ENCODE measurements at regions not wholly inside any gene's neighbourhood (a gene's known extent, or its start where the extent isn't known, plus 50 kb on each side); places are given as distances from the start of the nearest gene placed in this dataset.

DNA sequence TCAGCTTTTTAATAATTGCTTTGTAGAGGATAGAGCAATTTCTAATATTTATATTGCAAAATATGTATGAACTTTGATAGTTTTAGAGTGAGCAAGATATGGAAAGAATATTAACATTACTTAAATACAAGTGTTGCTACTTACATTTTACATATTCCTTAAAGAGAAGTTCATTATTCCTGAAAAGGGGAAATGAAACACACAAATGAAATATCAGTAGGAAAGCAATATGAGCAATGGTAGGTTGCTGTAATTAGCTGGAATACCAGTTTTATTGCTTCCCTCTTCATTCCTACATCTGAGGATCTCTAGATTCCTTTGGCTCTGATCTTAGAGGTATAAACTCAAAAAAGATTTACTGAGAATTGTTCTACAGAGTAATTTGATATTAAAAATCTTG is 414.1 kb downstream of the FAM170A start:
- no peak for DNase-seq
- Histone ChIP-seq H4K5ac (ENCODE audit: low read depth, low read length) (no peak overlapping the region), H3K9me1 (ENCODE audit: insufficient read depth, low read length) (no peaks in the 10 kb centered on the region), H2BK15ac (ENCODE audit: low read depth, low read length) (no peak overlapping the region), H3K4ac (ENCODE audit: low read depth, low read length) (no peak overlapping the region), H2AK9ac (replicated peaks; ENCODE audit: low read depth, low read length, poor library complexity) (no peak overlapping the region), H2BK20ac (ENCODE audit: low read depth, low read length) (no peak overlapping the region), H3K27ac (ENCODE audit: insufficient read depth, low read length) (no peak overlapping the region), H3K9ac (ENCODE audit: low read depth, low read length) (no peak overlapping the region), H2BK120ac (ENCODE audit: low read depth, low read length) (no peak overlapping the region), H3K36me3 (ENCODE audit: control insufficient read depth, insufficient read depth, low read length) (no peaks in the 10 kb centered on the region), H4K8ac (ENCODE audit: low read depth in 2 of 2, low read length in 2 of 2) (no peak overlapping the region), H2AFZ (replicated peaks; ENCODE audit: low read length, poor library complexity) (no peak overlapping the region), H2AK5ac (ENCODE audit: low read depth, low read length) (no peak overlapping the region), H3K4me1 (ENCODE audit: control insufficient read depth, insufficient read depth, low read length) (no peaks in the 10 kb centered on the region), H3K4me3 (ENCODE audit: insufficient read depth, low read depth, low read length) (no peak overlapping the region), H3K14ac (replicated peaks; ENCODE audit: low read depth, low read length) (no peak overlapping the region), H4K91ac (ENCODE audit: insufficient read depth, low read depth, low read length) (no peak overlapping the region), H3K4me2 (ENCODE audit: low read depth, low read length) (no peak overlapping the region), H4K20me1 (ENCODE audit: insufficient read depth, low read length) (no peaks in the 10 kb centered on the region), H3K27me3 (ENCODE audit: control insufficient read depth, insufficient read depth, low read length) (no peaks in the 10 kb centered on the region), H3K9me3 (ENCODE audit: control insufficient read depth, insufficient read depth, low read length) (no peaks in the 10 kb centered on the region), H3K79me1 (ENCODE audit: low read depth in 1 of 2, low read length in 2 of 2) (no peaks in the 10 kb centered on the region), H3K18ac (ENCODE audit: low read depth, low read length) (no peak overlapping the region), H2BK5ac (ENCODE audit: low read depth, low read length, poor library complexity, severe bottlenecking) (no peak overlapping the region), H3K56ac (ENCODE audit: extremely low read depth, insufficient read depth, low read length) (no peak overlapping the region), H3K23ac (ENCODE audit: low read depth, low read length) (no peak overlapping the region)
- dilution Hi-C loops (cut with HindIII; ENCODE audit: low sequenced_read_pairs, unreplicated experiment): no loop called here
- no peak for ATAC-seq (ENCODE audit: low read depth)
- no TSS peak for BruUV-seq (replicated peaks)
- in situ Hi-C loops (cut with MboI; ENCODE audit: low sequenced_read_pairs): no loop called here
- ChIA-PET CTCF (interaction anchor here (1.0 kb wide), 1 partner anchor 12 kb away, joined by 4 read pairs; no protein-coding TSS in a partner anchor), POLR2A (ENCODE audit: unreplicated experiment) (no interaction called here)
- intact Hi-C loops (cut with micrococcal nuclease): no loop called here
- TF ChIP-seq POLR2A (IDR thresholded peaks at IDR 0.05; ENCODE audit: low read depth, low read length) (no peak), CEBPB (IDR thresholded peaks at IDR 0.05; ENCODE audit: low read depth, low read length) (no peak), BHLHE40 (IDR thresholded peaks at IDR 0.05; ENCODE audit: low read depth, low read length) (no peak), RFX5 (IDR thresholded peaks at IDR 0.05; ENCODE audit: low read depth, low read length) (no peak), MXI1 (IDR thresholded peaks at IDR 0.05; ENCODE audit: borderline replicate concordance, low read depth, low read length) (no peak), MAZ (IDR thresholded peaks at IDR 0.05; ENCODE audit: borderline replicate concordance, low read depth, low read length) (no peak)
- TF ChIP-seq, protein P1, sequence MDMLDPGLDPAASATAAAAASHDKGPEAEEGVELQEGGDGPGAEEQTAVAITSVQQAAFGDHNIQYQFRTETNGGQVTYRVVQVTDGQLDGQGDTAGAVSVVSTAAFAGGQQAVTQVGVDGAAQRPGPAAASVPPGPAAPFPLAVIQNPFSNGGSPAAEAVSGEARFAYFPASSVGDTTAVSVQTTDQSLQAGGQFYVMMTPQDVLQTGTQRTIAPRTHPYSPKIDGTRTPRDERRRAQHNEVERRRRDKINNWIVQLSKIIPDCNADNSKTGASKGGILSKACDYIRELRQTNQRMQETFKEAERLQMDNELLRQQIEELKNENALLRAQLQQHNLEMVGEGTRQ (IDR thresholded peaks at IDR 0.05; ENCODE audit: low read depth, low read length): no peak
